GM21619 (cell line): ENCODE measurements at regions not wholly inside any gene's neighbourhood (a gene's known extent, or its start where the extent isn't known, plus 50 kb on each side); places are given as distances from the start of the nearest gene placed in this dataset.
"Not testable (repeated sequence)": the region's sequence is repeated elsewhere in the genome, so short reads cannot be mapped to it uniquely, and the experiment has no call there.

Experiments
- ATAC-seq: cut with Tn5 transposase; IDR thresholded peaks from one replicate; pipeline ENCODE4 v1.9.1; 2021; ENCODE audit not compliant: unreplicated experiment

DNA sequence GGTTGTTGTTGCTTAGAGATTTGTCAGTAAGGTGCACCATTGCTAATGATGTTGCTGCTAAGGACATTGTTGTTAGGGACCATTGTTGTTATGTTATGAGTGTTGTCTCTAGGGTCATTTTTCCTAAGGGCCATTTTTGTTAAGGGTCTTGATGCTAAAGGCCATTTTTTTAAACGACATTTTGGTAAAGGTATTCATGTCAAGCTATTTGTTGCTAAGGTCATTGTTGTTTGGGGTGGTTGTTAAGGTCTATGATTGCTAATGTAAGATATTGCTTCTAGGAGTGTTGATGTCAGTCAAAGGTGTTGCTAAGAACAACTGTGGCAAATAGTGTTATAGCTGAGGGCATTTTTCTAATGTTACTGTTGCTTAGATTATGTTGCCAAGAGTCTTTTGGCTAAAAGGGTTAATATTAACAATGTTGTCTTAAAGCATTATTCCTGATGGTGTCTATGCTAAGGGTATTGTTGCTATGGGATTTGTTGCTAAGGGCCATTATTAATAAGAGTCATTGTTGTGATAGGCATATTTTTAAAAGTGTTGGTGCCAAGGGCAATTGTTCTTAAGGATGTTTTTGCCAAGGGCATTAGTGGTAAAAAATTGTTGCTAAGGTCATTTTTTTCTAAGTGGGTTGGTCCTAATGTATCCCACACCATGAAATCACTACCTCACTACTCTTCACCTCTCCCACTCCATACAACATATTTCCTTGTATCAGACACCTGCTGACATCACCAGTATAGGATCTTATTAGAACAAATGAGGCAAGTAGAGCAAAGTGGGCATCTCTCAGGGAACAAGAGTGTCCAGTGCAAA is 56.2 kb downstream of the SPATA31A6 start:
- not testable (repeated sequence) for ATAC-seq

DNA sequence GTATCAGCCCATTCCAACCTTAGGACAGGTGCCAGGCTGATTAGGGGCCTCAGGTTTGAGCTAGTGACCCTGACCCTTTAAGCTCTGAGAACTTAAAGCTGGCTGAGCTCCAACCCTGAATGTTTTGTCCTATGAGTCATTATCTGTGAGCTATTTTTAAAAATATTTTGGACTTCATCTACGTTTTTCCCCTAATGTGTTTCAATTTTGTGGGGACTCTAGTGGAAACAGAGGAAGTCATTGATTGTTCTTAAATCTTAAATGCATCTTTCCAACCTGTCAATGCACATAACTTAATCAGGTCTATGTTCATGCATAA is 56.8 kb downstream of the SPATA31A6 start:
- not testable (repeated sequence) for ATAC-seq

- not testable (repeated sequence) for ATAC-seq
These were observed 59.8 kb downstream of the SPATA31A6 start for GRCh38 chr9:42243211-42243610.

DNA sequence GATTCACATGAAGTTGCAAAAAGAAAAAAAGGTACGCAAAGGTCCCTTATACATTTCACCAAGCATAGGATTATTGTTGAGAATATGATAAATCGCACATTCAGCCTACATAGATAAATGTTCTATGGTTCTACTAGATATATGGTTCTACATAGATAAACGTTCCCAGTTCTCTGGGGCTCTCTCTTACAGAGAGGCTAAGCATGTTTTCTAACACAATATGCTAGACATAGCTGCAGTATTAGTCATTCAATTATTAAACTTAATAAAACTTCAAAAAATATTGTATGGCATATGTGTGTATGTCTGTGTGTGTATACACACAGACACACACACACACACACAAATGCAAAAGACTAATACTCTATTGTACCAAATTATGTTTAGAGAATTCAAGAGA is 60.4 kb downstream of the SPATA31A6 start:
- not testable (repeated sequence) for ATAC-seq

- not testable (repeated sequence) for ATAC-seq
These were observed 85.3 kb downstream of the SPATA31A6 start for GRCh38 chr9:42268729-42269128.

GRCh38 chr9:42269171-42269570 is 85.7 kb downstream of the SPATA31A6 start:
- not testable (repeated sequence) for ATAC-seq

GRCh38 chr9:42273191-42273590 is 89.7 kb downstream of the SPATA31A6 start:
- not testable (repeated sequence) for ATAC-seq

DNA sequence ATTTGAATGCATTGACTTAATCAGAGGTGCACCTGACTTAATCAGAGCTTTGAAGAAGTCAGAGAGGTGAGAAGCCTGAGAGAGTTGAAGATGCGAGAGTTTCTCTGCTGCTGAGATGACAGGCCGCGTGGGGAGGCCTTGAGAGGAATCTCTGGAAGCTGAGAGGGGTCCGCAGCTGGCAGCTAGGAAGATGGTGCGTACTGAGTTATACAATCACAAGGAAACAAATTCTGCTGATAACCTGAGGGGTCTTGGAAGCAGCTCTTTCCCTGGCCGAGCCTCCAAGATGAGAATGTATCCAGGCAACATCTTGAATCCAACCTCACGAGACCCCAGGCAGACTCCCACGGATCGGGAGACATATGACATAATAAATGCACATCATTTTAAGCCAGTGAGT is 91.7 kb downstream of the SPATA31A6 start:
- no peak for ATAC-seq

- ATAC-seq = not testable (repeated sequence)
These were observed 99.2 kb downstream of the SPATA31A6 start for GRCh38 chr9:42282531-42283178.

GRCh38 chr9:42283179-42283543 is 99.7 kb downstream of the SPATA31A6 start:
- not testable (repeated sequence) for ATAC-seq

GRCh38 chr9:42286145-42286845 is 102.8 kb downstream of the SPATA31A6 start:
- ATAC-seq = not testable (repeated sequence)

GRCh38 chr9:42288002-42288864 is 104.8 kb downstream of the SPATA31A6 start:
- ATAC-seq = not testable (repeated sequence)

DNA sequence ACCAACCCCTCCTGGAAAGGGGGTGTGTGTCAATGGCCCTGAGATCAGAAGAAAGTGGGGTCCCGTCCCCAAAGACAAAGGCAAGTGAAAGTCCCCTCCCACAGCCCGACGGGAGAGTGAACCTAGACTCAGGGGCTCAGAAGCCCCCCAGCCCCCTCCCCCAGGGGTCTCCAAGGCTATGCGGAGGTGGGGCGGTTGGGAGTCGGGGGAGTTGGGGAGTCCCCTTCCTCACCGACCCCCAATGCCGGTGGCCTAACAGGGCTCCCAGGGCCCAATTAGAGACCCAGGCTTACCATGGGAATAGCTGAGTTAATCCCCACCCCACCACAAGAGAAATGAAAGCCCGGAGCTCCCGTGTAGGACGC is 105.4 kb downstream of the SPATA31A6 start:
- ATAC-seq = not testable (repeated sequence)

GRCh38 chr9:42300124-42300523 is 116.7 kb downstream of the SPATA31A6 start:
- ATAC-seq = not testable (repeated sequence)

- not testable (repeated sequence) for ATAC-seq
These were observed 123.2 kb downstream of the SPATA31A6 start for GRCh38 chr9:42306625-42307024.

- not testable (repeated sequence) for ATAC-seq
These were observed 124.0 kb downstream of the SPATA31A6 start for GRCh38 chr9:42307449-42307848.

- not testable (repeated sequence) for ATAC-seq
These were observed 127.5 kb downstream of the SPATA31A6 start for GRCh38 chr9:42310972-42311371.

GRCh38 chr9:42316026-42316425 is 132.6 kb downstream of the SPATA31A6 start:
- ATAC-seq = not testable (repeated sequence)

DNA sequence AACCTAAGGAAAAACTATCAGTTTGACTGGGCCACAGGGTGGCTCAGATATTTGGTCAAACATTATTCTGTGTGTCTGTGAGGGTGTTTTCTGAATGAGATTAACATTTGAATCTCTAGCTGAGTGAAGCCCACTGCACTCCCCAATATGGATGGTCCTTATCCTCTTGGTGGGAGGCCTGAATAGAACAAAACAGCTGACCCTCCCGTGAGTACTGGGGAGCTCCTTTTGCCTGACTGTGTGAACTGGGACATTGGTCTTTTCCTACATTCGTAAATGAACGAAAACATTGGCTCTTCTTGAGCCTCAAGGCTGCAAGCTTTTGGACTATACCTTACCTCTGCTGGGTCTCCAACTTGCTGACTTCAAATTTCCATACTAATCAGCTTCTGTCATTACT is 134.2 kb downstream of the SPATA31A6 start:
- ATAC-seq = not testable (repeated sequence)

DNA sequence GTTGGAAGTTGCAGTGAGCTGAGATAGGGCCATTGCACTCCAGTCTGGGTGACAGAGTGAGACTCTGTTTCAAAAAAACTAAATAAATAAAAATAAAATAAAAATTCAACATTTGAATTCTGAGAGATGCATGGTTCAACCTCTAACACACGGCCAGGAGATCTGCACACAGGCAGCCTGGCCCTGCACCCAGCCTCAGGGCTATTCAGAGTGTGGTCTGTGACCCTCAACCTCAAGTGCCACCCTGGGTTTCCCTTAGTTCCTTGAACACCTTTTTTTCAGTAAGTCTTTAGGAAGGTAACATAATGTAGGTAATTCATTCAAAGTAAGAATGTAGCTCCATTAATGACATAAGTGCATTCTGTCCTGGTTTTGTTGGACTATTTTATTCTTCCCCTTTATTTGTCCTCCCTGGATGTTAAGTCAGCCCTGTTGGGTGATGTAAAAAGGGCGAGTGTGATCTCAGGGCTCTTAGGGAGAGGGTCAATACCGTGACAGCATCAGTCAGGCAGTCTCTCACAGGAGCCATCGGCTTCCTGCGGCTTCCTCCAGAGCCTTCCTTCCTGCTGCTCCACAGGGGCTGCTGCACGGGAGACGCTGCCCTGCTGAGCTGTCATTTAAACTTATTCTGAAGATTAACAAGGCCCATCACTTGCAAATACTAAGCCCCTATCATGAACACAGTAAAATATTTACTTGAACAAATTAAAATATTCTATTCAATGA is 139.8 kb downstream of the SPATA31A6 start:
- ATAC-seq = not testable (repeated sequence)
